HL-60 (cell line): ENCODE measurements at regions not wholly inside any gene's neighbourhood (a gene's known extent, or its start where the extent isn't known, plus 50 kb on each side); places are given as distances from the start of the nearest gene placed in this dataset.

ENCODE experiments used
- DNase-seq, 2 experiments: peaks; one replicate each; pipeline ENCODE4 v3.0.0-alpha.2; 2010 to 2020; ENCODE audit warnings: low read depth in 1 of 2, low spot score in 1 of 2
- H3K27ac ChIP-seq: fragments of 250-450 bp; sonication (Bioruptor Pico); replicated peaks from 2 replicates; pipeline ENCODE4 v1.5.1; 2020; ENCODE audit warnings: mild to moderate bottlenecking, moderate library complexity
- H3K27me3 ChIP-seq: fragments of 250-450 bp; sonication (Bioruptor Pico); 2 replicates; pipeline ENCODE4 v1.5.1; 2021; ENCODE audit warnings: mild to moderate bottlenecking, moderate library complexity; ENCODE audit not compliant: insufficient read depth, poor library complexity, severe bottlenecking
- H3K4me3 ChIP-seq: replicated peaks from 2 replicates; pipeline ENCODE4 v1.5.1; 2011; ENCODE audit warnings: mild to moderate bottlenecking, control low read depth, low read length; ENCODE audit not compliant: insufficient read depth
- GABPA ChIP-seq: IDR thresholded peaks from 2 replicates; pipeline ENCODE4 v1.6.1; 2012; ENCODE audit warnings: low read depth
- POLR2AphosphoS5 ChIP-seq: IDR thresholded peaks from 2 replicates; pipeline ENCODE4 v1.6.1; 2012; ENCODE audit warnings: low read depth
- REST ChIP-seq: IDR thresholded peaks from 2 replicates; pipeline ENCODE4 v1.6.1; 2012; ENCODE audit warnings: low read depth; ENCODE audit not compliant: insufficient replicate concordance
- SPI1 ChIP-seq: IDR thresholded peaks from 2 replicates; pipeline ENCODE4 v1.6.1; 2012; ENCODE audit warnings: low read depth, mild to moderate bottlenecking, borderline replicate concordance
- TF ChIP-seq, protein P1 (sequence below): IDR thresholded peaks from one replicate; pipeline ENCODE4 v1.5.1; 2011; ENCODE audit warnings: low read length, control low read depth, inconsistent platforms; ENCODE audit not compliant: insufficient read depth

GRCh38 chr3:193890016-193890897 lies 245.7 kb upstream of the HES1 start:
- no peak for TF ChIP-seq SPI1
- TF ChIP-seq REST, result no peak
- TF ChIP-seq GABPA, result no peak
- no peak for TF ChIP-seq POLR2AphosphoS5
- TF ChIP-seq, protein P1, sequence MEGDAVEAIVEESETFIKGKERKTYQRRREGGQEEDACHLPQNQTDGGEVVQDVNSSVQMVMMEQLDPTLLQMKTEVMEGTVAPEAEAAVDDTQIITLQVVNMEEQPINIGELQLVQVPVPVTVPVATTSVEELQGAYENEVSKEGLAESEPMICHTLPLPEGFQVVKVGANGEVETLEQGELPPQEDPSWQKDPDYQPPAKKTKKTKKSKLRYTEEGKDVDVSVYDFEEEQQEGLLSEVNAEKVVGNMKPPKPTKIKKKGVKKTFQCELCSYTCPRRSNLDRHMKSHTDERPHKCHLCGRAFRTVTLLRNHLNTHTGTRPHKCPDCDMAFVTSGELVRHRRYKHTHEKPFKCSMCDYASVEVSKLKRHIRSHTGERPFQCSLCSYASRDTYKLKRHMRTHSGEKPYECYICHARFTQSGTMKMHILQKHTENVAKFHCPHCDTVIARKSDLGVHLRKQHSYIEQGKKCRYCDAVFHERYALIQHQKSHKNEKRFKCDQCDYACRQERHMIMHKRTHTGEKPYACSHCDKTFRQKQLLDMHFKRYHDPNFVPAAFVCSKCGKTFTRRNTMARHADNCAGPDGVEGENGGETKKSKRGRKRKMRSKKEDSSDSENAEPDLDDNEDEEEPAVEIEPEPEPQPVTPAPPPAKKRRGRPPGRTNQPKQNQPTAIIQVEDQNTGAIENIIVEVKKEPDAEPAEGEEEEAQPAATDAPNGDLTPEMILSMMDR, result no peak

DNA sequence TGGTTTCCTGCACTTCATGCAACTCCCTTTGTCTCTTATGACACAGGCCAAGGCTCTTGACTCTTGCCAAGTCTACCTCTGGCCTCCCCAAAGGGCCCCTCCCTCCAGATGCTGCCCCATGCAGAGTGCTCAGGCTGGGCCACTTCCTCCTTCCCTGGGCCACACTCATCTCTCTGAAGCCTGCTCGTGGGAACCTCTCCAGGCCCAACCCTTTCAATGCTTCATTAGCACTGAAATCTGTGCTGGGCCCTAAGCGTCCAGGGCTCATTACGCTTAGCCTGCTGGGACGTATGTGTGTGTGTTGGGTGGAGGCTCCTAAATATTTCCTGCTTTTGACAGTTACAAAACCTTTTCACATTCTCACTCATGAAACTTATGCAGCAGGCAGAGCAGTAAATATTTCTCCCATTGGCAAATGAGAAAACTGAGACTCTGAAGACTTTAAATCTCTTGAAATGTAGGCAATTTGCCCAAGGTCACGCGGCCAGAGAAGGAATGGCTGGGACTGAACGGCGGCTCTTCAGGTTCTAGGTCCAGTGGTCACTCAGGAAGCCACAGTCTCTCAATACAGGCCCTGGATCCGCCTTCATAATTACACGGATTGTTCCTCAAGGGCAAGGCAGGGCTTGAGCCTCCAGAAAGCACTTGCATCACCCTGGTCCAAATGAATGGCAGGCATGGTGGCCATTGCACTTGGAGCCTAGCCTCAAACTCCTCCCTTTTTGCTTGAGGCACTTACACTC lies 241.7 kb upstream of the HES1 start:
- Histone ChIP-seq H3K4me3 (no peak overlapping the region), H3K27ac (no peak overlapping the region), H3K27me3 (no peaks in the 10 kb centered on the region)
- TF ChIP-seq SPI1, result peak; percentile 84
- TF ChIP-seq, protein P1, result no peak
- DNase-seq, result peak in 1 of 2 experiments; percentile 87

More at GRCh38 chr3:193890016-193890897, 245.7 kb upstream of the HES1 start:
- Histone ChIP-seq H3K27me3 (no peaks in the 10 kb centered on the region), H3K27ac (no peak overlapping the region), H3K4me3 (no peak overlapping the region)
- DNase-seq, result no peak

GRCh38 chr3:193895409-193895808 lies 240.5 kb upstream of the HES1 start:
- Histone ChIP-seq H3K27ac (no peak overlapping the region), H3K27me3 (no peaks in the 10 kb centered on the region), H3K4me3 (no peak overlapping the region)
- no peak for DNase-seq
- TF ChIP-seq SPI1, result no peak
- TF ChIP-seq, protein P1, result no peak
- no peak for TF ChIP-seq REST
- TF ChIP-seq POLR2AphosphoS5, result no peak
- TF ChIP-seq GABPA, result no peak
